GM21381 (cell line): ENCODE measurements at regions not wholly inside any gene's neighbourhood (a gene's known extent, or its start where the extent isn't known, plus 50 kb on each side); places are given as distances from the start of the nearest gene placed in this dataset.
"Not testable (repeated sequence)": the region's sequence is repeated elsewhere in the genome, so short reads cannot be mapped to it uniquely, and the experiment has no call there.

Source experiments
- ATAC-seq: cut with Tn5 transposase; IDR thresholded peaks from one replicate; pipeline ENCODE4 v1.9.1; 2021; ENCODE audit warnings: mild to moderate bottlenecking, moderate library complexity; ENCODE audit not compliant: unreplicated experiment

DNA sequence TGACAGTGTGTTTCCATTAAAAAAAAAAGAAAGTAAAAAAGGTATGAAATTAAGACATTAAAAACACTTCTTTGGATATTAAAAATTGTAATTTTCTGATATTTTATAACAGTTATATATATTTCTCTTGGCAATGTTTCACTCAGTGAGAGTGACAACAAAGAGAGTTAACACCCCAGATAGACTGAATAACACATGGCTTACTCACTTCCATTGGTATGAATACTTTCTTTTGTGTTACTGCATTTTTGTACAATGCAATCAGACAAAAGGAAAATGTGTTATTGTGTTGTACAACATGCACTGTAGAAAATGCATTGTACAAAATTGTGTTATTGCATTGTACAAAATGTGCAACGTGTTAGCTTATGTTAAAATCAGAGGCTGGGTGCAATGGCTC is 676.6 kb upstream of the AMELY start:
- ATAC-seq: not testable (repeated sequence)

DNA sequence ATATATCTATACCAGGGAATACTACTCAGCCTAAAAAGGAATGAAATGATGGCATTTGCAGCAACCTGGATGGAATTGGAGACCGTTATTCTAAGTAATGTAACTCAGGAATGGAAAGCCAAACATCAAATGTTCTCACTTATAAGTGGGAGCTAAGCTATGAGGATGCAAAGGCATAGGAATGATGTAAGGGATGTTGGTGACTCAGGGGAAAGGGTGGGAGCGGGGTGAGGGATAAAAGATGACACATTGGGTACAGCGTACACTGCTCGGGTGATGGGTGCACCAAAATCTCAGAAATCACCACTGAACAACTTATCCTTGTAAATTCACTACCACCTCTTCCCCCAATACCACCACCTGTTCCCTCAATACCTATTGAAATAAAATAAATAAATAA is 651.0 kb upstream of the AMELY start:
- ATAC-seq: no peak

DNA sequence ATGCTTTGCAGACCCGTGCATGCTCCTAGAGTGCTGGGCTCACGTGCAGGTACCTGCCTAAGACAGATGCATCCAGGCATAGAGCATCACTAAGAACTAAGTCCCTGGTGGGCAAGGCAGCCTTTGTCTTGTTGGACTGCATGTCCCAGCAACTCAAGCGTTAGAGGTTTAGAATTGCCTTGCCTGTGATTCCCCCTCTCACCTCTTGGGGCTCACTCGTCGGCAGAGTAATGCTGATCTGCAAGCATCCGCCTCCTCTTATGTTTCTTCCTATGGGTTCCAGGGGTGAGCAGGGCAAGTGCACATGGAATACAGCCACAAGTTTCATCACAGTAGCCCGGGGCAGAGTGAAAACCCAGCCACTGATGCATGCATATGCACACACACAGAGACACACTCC is 646.1 kb upstream of the AMELY start:
- no peak for ATAC-seq

DNA sequence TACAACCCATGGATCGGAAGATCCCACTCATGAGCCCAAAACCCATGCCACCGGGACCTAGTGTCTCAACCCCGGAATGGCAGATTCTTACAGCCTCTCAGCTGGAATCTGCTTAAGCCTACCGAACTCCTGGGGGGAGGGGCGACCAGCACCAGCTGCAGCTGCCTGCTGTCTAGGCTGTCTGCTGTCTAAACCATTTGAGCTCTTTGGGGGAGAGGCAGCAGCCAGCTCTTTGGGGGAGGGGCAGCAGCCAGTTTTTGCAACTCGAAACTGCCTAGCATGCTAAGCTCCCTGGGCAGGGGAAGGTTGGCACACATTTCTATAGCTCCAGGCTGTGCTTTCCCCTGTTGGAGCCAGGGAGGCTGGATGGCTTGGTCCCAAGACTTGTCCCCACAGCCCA is 643.5 kb upstream of the AMELY start:
- no peak for ATAC-seq

DNA sequence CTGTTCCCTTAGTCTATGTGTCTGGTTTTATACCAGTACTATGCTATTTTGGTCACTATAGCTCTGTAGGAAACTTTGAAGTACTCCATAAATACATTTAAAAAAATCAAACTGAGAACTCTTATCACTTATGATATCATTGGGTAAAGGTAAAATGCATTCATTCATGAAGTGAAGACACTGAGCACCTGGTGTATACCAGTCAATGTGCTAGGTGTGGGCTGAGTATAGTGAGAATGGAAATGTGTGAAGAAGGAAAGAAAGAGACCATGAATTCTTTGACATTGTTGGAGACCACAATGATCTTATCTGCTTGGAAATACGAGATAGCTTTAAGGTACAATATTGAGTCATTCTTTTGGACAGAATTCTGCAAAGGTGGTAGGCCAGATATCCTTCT is 633.5 kb upstream of the AMELY start:
- no peak for ATAC-seq

DNA sequence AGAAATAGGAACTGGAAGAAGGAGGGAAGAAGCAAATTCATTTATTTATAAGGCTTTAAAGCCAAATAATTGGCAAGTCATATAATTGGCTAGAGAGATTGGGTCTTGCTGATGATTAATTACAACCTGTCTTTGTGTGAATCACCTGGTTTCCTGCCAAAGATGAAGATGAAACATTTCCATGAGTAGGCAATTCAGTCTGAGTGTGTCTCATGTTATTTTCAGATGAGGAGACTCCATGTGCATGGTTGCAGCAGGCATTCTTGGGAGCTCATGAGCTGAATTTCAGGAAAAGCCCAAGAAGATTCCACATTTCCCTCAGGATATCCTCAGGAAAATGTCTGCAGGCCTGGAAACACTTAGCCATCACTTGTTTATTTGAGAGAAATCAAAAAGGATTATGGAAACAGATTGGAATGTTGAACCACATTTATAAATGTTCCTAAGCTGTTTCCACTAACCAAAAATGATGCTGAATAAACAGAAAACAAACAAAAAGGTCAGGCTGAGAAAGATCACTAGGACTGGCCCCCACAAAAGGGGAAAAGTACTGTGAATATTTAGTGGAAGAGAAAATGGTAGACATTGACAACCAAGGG is 632.7 kb upstream of the AMELY start:
- ATAC-seq: no peak

DNA sequence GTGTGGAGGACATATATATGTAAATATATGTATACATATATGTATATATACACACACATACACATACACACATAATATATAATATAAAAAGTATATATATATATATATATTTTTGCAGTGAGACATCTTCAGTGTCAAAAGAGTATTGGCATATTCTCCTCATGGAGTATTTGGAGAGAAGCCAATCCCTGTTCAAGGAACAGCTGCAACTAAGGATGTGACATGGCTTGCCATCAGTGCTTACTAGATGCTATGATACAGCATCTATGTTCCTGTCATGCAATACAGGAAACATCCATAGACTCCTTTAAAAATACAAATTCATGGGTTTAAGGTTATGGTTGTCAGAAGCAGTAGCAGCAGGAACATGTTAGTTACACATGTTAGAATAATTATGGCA is 632.0 kb upstream of the AMELY start:
- no peak for ATAC-seq

DNA sequence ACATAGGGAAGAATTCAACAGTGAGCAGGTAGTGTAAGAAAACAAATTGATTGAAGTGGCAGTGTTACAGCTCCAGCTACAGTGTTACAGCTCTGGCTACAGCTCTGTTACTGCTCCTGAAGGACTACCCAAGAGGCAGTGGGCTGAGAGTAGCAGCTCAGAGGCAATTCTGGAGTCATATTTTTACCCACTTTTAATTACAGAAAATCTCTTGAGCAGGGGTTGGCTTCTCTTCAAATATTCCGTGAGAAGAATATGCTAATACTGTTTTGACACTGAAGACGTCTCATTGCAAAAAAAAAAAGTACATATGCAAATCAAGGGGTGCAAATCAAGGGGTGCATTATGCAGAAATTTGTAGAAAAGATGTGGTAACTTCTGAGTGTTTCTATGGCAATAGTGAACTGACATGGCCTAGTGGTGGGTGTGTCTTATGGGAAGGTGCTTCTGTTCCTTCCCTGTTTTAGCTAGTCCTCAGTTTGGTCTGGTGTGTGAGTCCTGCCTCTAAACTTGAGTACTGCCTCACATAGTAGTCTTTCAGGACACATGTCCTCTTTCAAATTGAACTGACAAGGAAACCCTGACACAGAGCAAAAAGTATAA is 630.8 kb upstream of the AMELY start:
- no peak for ATAC-seq

DNA sequence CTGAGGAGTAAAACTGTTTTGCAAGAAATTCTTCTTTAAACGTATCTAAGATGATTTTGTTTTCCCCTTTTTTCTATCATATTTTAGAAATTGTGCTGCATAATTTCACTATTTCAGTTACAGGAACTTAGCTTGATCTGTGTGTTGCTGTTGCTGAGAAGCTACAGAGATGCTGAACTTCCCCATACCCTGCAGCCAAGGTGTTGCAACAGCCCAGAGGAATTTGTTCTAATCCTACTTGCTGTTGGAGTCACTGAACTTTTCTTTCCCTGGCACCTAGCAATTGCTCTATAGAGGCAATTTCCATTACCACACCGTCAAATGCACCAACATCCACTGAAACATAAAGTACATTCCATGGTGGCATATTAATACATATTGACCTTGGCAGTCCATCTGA is 617.8 kb upstream of the AMELY start:
- ATAC-seq: no peak

DNA sequence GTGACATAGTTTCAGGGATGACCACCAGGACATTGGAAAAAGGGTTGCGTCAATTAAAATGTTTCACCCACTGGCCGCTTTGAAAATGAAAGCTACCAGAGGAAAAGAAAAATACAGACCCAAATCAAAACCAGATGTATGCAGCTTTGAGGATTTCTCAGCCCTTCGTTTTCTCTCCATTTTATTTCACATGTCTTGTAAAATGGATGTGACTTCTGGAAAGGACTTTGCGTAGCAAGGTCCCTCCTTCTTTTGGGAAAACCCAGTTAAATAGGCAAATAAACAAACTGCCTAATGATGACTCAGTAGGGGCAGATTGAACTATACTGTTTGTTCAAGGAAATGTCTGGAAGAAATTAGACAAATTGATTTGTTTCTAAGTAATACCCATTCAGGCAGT is 616.0 kb upstream of the AMELY start:
- ATAC-seq: not testable (repeated sequence)

DNA sequence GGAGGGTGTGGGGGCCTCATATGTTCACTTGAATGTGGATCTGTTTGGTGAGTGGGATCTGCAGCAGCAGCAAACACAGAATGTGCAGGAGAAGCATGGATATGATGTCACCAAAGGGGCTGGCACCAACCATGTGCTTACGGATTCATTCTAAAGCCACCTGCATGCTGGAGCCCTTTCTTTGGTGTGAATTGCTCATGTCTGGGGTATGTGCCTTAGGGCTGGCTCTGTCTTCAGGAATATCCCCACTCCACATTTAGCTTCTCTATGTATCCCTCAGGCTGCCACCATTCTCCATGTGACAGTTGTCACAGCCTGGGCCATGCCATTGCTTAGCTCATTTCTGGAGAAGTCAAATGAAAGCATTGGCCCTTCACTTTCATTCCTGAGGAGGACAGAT is 606.8 kb upstream of the AMELY start:
- no peak for ATAC-seq

DNA sequence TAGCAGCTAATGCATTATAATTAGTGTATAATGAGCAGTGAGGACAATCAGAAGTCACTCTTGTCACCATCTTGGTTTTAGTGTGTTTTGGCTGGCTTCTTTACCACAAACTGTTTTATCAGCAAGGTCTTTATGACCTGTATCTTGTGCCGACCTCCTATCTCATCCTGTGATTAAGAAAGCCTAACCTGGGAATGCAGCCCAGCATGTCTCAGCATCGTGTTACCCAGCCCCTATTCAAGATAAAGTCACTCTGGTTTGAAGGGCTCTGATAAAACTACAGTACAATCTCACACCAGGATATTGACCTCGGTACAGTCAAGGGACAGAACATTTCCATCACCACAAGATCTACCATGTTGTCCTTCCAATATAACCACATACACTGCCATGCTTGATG is 604.7 kb upstream of the AMELY start:
- ATAC-seq: no peak

DNA sequence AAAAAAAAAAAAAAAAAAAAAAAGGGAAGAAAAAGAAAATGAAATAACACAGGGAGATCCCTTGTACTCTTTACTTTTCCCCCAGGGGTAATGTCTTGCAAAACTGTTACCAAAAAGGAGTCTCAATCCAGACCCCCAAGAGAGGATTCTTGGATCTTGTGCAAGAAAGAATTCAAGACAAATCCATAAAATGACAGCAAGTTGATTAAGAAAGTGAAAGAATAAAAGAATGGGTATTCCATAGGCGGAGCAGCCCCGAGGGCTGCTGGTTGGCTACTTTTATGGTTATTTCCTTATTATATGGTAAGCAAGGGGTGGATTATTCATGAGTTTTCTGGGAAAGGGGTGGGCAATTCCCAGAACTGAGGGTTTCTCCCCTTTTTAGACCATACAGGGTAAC is 604.3 kb upstream of the AMELY start:
- no peak for ATAC-seq

DNA sequence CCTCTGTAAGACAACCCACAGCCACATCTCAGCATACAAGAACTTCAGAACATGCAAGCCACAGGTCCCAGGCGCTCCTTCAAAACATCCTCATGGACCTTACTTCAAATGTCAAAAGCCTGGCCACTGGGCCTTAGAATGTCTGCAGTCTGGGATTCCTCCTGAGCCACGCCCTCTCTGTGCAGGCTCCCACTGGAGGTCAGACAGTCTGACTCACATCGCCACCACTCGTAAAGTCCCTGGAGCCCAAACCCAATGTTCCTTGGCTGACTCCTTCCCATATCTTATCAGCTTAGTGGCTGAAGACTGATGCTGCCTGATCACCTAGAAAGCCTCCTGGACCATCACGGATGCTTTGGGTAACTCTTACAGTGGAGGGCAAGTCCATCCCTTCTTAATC is 591.3 kb upstream of the AMELY start:
- ATAC-seq: no peak

DNA sequence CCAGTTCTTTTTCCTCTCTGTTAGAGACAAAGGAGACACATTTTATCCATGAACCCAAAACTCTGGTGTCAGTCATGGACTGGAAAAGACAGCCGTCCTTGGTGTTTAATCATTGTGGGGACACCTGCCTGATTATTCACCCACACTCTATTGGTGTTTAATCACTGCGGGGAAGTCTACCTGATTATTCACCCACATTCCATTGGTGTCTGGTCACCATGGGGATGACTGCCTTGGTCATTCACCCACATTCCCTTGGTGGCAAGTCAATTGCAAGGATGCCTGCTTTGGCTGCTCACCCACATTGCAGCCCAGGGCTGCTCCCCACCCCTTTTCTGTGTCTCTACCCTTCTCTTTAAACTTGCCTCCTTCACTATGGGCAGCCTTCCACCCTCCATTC is 589.7 kb upstream of the AMELY start:
- ATAC-seq: no peak

DNA sequence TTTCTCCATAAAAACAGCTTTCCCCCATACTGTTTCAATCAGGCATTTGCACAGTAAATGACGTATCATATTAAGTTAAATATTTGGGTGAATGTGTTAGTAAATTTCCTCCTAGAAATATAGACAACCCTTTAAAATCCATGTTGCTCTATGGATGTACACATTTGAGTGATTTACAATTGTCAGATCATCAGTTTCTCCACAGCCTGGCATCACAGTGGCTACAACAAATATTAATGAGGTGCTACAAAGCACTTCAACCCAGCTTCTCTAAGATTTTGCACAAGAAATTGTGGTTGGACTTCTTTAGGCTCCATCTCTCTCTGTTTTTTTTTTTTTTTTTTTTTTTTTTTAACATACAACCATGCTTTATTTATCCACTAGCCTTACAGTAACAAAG is 584.4 kb upstream of the AMELY start:
- no peak for ATAC-seq

DNA sequence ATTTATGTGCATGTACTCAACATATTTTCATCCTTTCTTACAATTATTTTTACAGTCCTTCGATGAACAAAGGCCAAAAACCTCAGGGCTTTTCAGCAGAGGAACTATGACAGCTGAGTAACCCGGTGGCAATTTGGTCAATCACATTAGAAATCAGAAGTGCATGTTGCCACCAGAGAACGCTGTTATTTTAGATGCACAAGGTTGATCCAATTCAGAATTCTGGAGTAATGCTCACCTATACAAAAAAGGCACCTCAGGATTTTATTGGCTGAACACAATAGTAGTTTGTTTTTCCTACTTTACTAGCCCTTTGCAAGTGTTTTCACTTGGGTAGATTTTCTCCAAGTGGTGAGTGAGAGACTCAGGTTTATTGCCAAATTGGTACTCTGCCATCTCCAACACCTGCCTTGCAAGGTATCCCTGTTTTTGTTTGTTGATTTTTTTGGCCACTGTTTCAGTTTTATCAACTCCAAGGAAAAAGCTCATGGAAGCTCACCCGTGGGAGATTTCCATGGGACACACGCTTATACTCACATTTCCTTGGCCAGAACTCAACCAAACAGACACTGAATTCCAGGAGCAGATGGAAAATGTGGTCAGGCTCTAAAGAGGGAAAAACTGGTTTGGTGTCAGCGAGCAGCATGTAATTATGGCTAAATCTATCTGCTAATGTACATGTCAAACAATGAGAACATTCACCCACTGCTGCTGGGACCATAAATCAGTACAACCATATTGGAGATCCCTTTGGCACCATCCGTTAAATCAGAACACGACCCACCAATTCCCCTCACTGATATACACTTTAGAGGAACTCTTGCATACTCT is 573.1 kb upstream of the AMELY start:
- not testable (repeated sequence) for ATAC-seq

DNA sequence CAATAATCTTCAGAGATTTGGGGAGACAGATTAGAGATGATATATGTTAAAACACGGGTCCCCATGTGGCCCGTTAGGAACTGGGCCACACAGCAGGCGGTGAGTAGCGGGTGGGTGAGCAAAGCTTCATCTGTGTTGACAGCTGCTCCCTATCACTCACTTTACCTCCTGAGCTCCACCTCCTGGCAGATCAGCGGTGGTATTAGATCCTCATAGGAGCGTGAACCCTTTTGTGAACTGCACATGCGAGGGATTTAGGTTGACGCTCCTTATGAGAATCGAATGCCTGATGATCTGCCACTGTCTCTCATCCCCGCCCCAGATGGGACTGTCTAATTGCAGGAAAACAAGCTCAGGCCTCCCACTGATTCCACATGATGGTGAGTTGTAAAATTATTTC is 560.4 kb upstream of the AMELY start:
- ATAC-seq: no peak

DNA sequence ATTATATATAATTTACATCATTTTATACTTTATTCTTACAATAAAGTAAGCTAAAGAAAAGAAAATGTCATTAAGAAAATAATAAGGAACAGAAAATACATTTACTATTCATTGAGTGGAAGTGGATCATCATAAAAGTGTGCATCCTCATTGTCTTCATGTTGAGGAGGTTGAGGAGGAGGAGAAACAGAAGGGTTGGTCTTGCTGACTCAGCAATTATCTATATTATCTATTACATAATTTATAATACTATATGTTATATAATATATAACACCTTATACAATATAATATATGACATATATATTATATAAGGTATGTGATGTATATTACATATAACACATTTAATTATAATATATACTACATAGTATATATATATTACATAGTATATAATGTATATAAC is 558.5 kb upstream of the AMELY start:
- no peak for ATAC-seq

DNA sequence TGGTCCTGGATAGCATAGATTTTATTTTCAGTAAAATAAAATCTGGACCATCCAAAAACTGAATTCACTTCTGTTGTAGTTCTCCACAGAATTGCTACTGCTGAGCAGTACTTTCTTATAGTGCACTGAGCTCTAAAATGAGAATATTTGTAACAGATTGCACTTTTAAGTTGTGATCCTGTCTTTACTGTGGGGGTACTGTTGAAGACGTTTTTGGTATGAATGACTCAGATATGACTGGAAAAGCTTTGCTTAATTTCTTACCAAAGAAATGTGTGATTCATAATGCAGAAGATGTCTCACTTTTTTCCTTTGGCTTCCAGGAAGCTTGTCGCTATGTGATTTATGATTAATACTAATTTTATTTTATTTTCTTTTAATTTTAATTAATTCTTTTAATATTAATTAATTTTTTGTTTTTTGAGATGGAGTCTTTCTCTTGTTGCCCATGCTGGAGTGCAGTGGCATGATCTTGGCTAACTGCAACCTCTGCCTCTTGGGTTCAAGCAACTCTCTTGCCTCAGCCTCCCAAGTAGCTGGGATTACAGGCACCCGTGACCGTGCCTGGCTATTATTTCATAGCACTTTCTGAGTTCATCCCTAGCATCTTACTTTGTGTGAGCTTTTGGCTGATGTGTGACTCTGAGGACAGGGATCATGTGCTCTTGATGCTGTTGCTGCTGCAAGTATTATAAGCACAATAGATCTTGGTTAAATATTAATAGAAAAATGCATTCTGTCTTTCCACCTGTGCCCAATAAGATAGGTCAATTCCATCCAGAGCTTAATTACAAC is 557.6 kb upstream of the AMELY start:
- no peak for ATAC-seq

DNA sequence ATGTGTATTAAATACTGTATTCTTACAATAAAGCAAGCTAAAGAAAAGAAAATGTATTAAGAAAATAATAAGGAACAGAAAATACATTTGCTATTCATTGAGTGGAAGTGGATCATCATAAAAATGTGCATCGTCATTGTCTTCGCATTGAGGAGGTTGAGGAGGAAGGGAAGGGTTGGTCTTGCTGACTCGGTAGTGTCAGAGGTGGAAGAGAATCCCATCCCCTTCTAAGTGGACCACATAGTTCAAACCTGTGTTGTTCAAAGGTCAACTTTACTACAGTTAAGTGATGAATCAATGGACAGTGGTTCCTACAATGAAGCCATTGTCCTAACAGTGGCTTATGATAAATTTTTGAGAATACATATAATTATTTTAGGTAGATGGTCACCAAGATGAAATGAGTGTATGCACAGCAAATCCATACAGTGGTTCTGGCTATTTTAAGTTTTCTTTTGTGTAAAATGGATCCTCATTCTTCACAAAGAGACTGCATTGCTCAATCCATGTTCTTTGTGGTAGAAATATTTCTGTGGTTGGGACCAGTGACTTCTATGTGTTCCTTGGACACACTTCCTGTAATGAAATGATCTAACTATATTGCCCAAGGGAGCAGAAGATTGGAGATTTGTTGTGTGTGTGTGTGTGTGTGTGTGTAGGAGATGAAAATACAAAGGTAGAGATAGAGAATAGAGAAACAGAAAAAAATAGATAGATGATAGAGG is 556.4 kb upstream of the AMELY start:
- no peak for ATAC-seq
